ENCODE measurements at regions not wholly inside any gene's neighbourhood (a gene's known extent, or its start where the extent isn't known, plus 50 kb on each side); places are given as distances from the start of the nearest gene placed in this dataset.
"Not testable (repeated sequence)": the region's sequence is repeated elsewhere in the genome, so short reads cannot be mapped to it uniquely, and the experiment has no call there.

- TF ChIP-seq YY1 (IDR thresholded peaks at IDR 0.05; ENCODE audit: insufficient read depth, insufficient read length) (no peak), SUZ12 (IDR thresholded peaks at IDR 0.05; ENCODE audit: extremely low read depth, insufficient read depth, insufficient read length) (no peak), ZNF274 (IDR thresholded peaks at IDR 0.05; ENCODE audit: low read depth, low read length) (no peak)
- Histone ChIP-seq H3K4me3 (ENCODE audit: insufficient read length, low read depth) (no peak overlapping the region), H3K36me3 (ENCODE audit: insufficient read depth, insufficient read length, low read length) (no peaks in the 10 kb centered on the region), H3K4me1 (ENCODE audit: insufficient read depth, insufficient read length) (no peaks in the 10 kb centered on the region), H3K9me3 (ENCODE audit: insufficient read depth, low read length) (no peaks in the 10 kb centered on the region), H3K9ac (ENCODE audit: insufficient read length, low read depth) (no peak overlapping the region), H3K27me3 (ENCODE audit: insufficient read depth, insufficient read length) (no peaks in the 10 kb centered on the region)
- no peak for DNase-seq (ENCODE audit: low read depth, low spot score)
Observed at GRCh38 chr14:22491683-22492621, 97.1 kb downstream of the DAD1 start.

GRCh38 chr14:22491053-22491452 is 98.0 kb downstream of the DAD1 start:
- H3K9me3 ChIP-seq (ENCODE audit: insufficient read depth, low read length); H3K4me3 ChIP-seq (ENCODE audit: insufficient read length, low read depth); H3K9ac ChIP-seq (ENCODE audit: insufficient read length, low read depth); H3K4me1 ChIP-seq (ENCODE audit: insufficient read depth, insufficient read length); DNase-seq (ENCODE audit: low read depth, low spot score); H3K36me3 ChIP-seq (ENCODE audit: insufficient read depth, insufficient read length, low read length); H3K27me3 ChIP-seq (ENCODE audit: insufficient read depth, insufficient read length): not testable (repeated sequence)

- no peak overlapping the region for H3K4me3 ChIP-seq (ENCODE audit: insufficient read length, low read depth)
- H3K36me3 ChIP-seq (ENCODE audit: insufficient read depth, insufficient read length, low read length) = no peaks in the 10 kb centered on the region
- no peak overlapping the region for H3K9ac ChIP-seq (ENCODE audit: insufficient read length, low read depth)
- no peaks in the 10 kb centered on the region for H3K4me1 ChIP-seq (ENCODE audit: insufficient read depth, insufficient read length)
- no peaks in the 10 kb centered on the region for H3K9me3 ChIP-seq (ENCODE audit: insufficient read depth, low read length)
- TF ChIP-seq SUZ12 (IDR thresholded peaks at IDR 0.05; ENCODE audit: extremely low read depth, insufficient read depth, insufficient read length) (no peak), ZNF274 (IDR thresholded peaks at IDR 0.05; ENCODE audit: low read depth, low read length) (no peak), YY1 (IDR thresholded peaks at IDR 0.05; ENCODE audit: insufficient read depth, insufficient read length) (no peak)
- H3K27me3 ChIP-seq (ENCODE audit: insufficient read depth, insufficient read length) = no peaks in the 10 kb centered on the region
- DNase-seq (ENCODE audit: low read depth, low spot score) = no peak
Observed at GRCh38 chr14:22489957-22490950, 98.8 kb downstream of the DAD1 start.

GRCh38 chr14:22489244-22489545 is 99.8 kb downstream of the DAD1 start:
- H3K9me3 ChIP-seq (ENCODE audit: insufficient read depth, low read length) = no peaks in the 10 kb centered on the region
- H3K4me3 ChIP-seq (ENCODE audit: insufficient read length, low read depth) = no peak overlapping the region
- TF ChIP-seq YY1 (IDR thresholded peaks at IDR 0.05; ENCODE audit: insufficient read depth, insufficient read length) (no peak), ZNF274 (IDR thresholded peaks at IDR 0.05; ENCODE audit: low read depth, low read length) (no peak), SUZ12 (IDR thresholded peaks at IDR 0.05; ENCODE audit: extremely low read depth, insufficient read depth, insufficient read length) (no peak)
- H3K9ac ChIP-seq (ENCODE audit: insufficient read length, low read depth) = no peak overlapping the region
- no peak for DNase-seq (ENCODE audit: low read depth, low spot score)
- H3K27me3 ChIP-seq (ENCODE audit: insufficient read depth, insufficient read length) = no peaks in the 10 kb centered on the region
- no peaks in the 10 kb centered on the region for H3K4me1 ChIP-seq (ENCODE audit: insufficient read depth, insufficient read length)
- H3K36me3 ChIP-seq (ENCODE audit: insufficient read depth, insufficient read length, low read length) = no peaks in the 10 kb centered on the region

GRCh38 chr14:22488522-22489243 is 100.3 kb downstream of the DAD1 start:
- no peaks in the 10 kb centered on the region for H3K27me3 ChIP-seq (ENCODE audit: insufficient read depth, insufficient read length)
- no peak for TF ChIP-seq ZNF274 (IDR thresholded peaks at IDR 0.05; ENCODE audit: low read depth, low read length)
- TF ChIP-seq YY1 (IDR thresholded peaks at IDR 0.05; ENCODE audit: insufficient read depth, insufficient read length) = no peak
- TF ChIP-seq SUZ12 (IDR thresholded peaks at IDR 0.05; ENCODE audit: extremely low read depth, insufficient read depth, insufficient read length) = no peak
- no peak overlapping the region for H3K4me3 ChIP-seq (ENCODE audit: insufficient read length, low read depth)
- no peaks in the 10 kb centered on the region for H3K9me3 ChIP-seq (ENCODE audit: insufficient read depth, low read length)
- no peak overlapping the region for H3K9ac ChIP-seq (ENCODE audit: insufficient read length, low read depth)
- no peaks in the 10 kb centered on the region for H3K4me1 ChIP-seq (ENCODE audit: insufficient read depth, insufficient read length)
- H3K36me3 ChIP-seq (ENCODE audit: insufficient read depth, insufficient read length, low read length) = no peaks in the 10 kb centered on the region
- DNase-seq (ENCODE audit: low read depth, low spot score) = no peak

GRCh38 chr14:22487941-22488340 is 101.1 kb downstream of the DAD1 start:
- Histone ChIP-seq H3K9ac (ENCODE audit: insufficient read length, low read depth) (no peak overlapping the region), H3K9me3 (ENCODE audit: insufficient read depth, low read length) (no peaks in the 10 kb centered on the region), H3K4me3 (ENCODE audit: insufficient read length, low read depth) (no peak overlapping the region), H3K36me3 (ENCODE audit: insufficient read depth, insufficient read length, low read length) (no peaks in the 10 kb centered on the region), H3K4me1 (ENCODE audit: insufficient read depth, insufficient read length) (no peaks in the 10 kb centered on the region), H3K27me3 (ENCODE audit: insufficient read depth, insufficient read length) (no peaks in the 10 kb centered on the region)
- no peak for TF ChIP-seq YY1 (IDR thresholded peaks at IDR 0.05; ENCODE audit: insufficient read depth, insufficient read length)
- no peak for TF ChIP-seq ZNF274 (IDR thresholded peaks at IDR 0.05; ENCODE audit: low read depth, low read length)
- TF ChIP-seq SUZ12 (IDR thresholded peaks at IDR 0.05; ENCODE audit: extremely low read depth, insufficient read depth, insufficient read length) = no peak
- no peak for DNase-seq (ENCODE audit: low read depth, low spot score)

All from NT2/D1 (cell line).